Neuronal stem cell (in vitro differentiated cells): ENCODE measurements at regions not wholly inside any gene's neighbourhood (a gene's known extent, or its start where the extent isn't known, plus 50 kb on each side); places are given as distances from the start of the nearest gene placed in this dataset.

ENCODE experiments used
- DNase-seq: peaks from one replicate; pipeline ENCODE4 v3.0.0-alpha.2; 2013; ENCODE audit warnings: low spot score
- H2AFZ ChIP-seq: one replicate; pipeline ENCODE4 v1.6.1; 2013; ENCODE audit warnings: mild to moderate bottlenecking, low read length, inconsistent platforms
- H2AK5ac ChIP-seq: 2 replicates; pipeline ENCODE4 v1.6.1; 2013; ENCODE audit warnings: low read depth, mild to moderate bottlenecking, inconsistent platforms, low read length, moderate library complexity, mixed read lengths
- H2BK120ac ChIP-seq: 2 replicates; pipeline ENCODE4 v1.6.1; 2013; ENCODE audit warnings: low read depth, mild to moderate bottlenecking, inconsistent platforms, low read length, moderate library complexity, mixed read lengths
- H2BK12ac ChIP-seq: one replicate; pipeline ENCODE4 v1.6.1; 2013; ENCODE audit warnings: low read length, inconsistent platforms
- H2BK15ac ChIP-seq: 2 replicates; pipeline ENCODE4 v1.6.1; 2013; ENCODE audit warnings: mild to moderate bottlenecking, low read length, inconsistent platforms, mixed read lengths
- H2BK5ac ChIP-seq: one replicate; pipeline ENCODE4 v1.6.1; 2013; ENCODE audit warnings: inconsistent platforms, mild to moderate bottlenecking, low read length, moderate library complexity
- H3K14ac ChIP-seq: one replicate; pipeline ENCODE4 v1.6.1; 2013; ENCODE audit warnings: low read length, inconsistent platforms
- H3K18ac ChIP-seq: 2 replicates; pipeline ENCODE4 v1.6.1; 2013; ENCODE audit warnings: low read length, inconsistent platforms
- H3K23ac ChIP-seq: 2 replicates; pipeline ENCODE4 v1.6.1; 2013; ENCODE audit warnings: low read depth, mild to moderate bottlenecking, mixed read lengths, low read length, inconsistent platforms; ENCODE audit not compliant: poor library complexity
- H3K27ac ChIP-seq: replicated peaks from 3 replicates; pipeline ENCODE4 v1.5.1; 2013; ENCODE audit warnings: low read length, inconsistent platforms
- H3K27me3 ChIP-seq, 3 experiments: 2 replicates each; pipeline ENCODE4 v1.6.1; 2013; ENCODE audit warnings: low read length in 3 of 3, mild to moderate bottlenecking in 2 of 3, inconsistent platforms in 1 of 3, low read depth in 1 of 3, mixed read lengths in 1 of 3, moderate library complexity in 1 of 3; ENCODE audit not compliant: control insufficient read depth in 3 of 3, insufficient read depth in 3 of 3
- H3K36me3 ChIP-seq, 2 donors: replicated peaks in 1 of 2; 2 replicates each; pipeline ENCODE4 v1.6.1; 2013; ENCODE audit warnings: low read length in 2 of 2; ENCODE audit not compliant: control insufficient read depth in 2 of 2, insufficient read depth in 2 of 2
- H3K4ac ChIP-seq: 2 replicates; pipeline ENCODE4 v1.6.1; 2013; ENCODE audit warnings: inconsistent platforms, mild to moderate bottlenecking, low read length, moderate library complexity
- H3K4me1 ChIP-seq, 2 donors: 1 replicate in 1 of 2; 2 replicates in 1 of 2; pipeline ENCODE4 v1.6.1; 2013; ENCODE audit warnings: low read length in 2 of 2, low read depth in 1 of 2; ENCODE audit not compliant: control insufficient read depth in 2 of 2, insufficient read depth in 1 of 2
- H3K4me2 ChIP-seq: one replicate; pipeline ENCODE4 v1.6.1; 2013; ENCODE audit warnings: mild to moderate bottlenecking, low read length, inconsistent platforms; ENCODE audit not compliant: insufficient read depth, poor library complexity, severe bottlenecking
- H3K4me3 ChIP-seq, 2 donors: 2 replicates each; pipeline ENCODE4 v1.5.1; 2013; ENCODE audit warnings: low read length in 2 of 2, mild to moderate bottlenecking in 2 of 2, inconsistent platforms in 1 of 2, moderate library complexity in 1 of 2
- H3K79me1 ChIP-seq: one replicate; pipeline ENCODE4 v1.6.1; 2013; ENCODE audit warnings: low read depth, mild to moderate bottlenecking, inconsistent platforms, low read length, moderate library complexity
- H3K9ac ChIP-seq: one replicate; pipeline ENCODE4 v1.6.1; 2013; ENCODE audit warnings: mild to moderate bottlenecking, low read depth, low read length, inconsistent platforms; ENCODE audit not compliant: poor library complexity
- H3K9me3 ChIP-seq, 2 donors: replicated peaks in 1 of 2; 2 replicates each; pipeline versions ENCODE3 to v1.6.1; 2013; ENCODE audit warnings: low read length in 2 of 2, mild to moderate bottlenecking in 2 of 2, inconsistent platforms in 1 of 2, low read depth in 1 of 2, mixed read lengths in 1 of 2, moderate library complexity in 1 of 2; ENCODE audit not compliant: control insufficient read depth in 2 of 2, insufficient read depth in 1 of 2
- H4K8ac ChIP-seq: one replicate; pipeline ENCODE4 v1.6.1; 2013; ENCODE audit warnings: low read depth, mild to moderate bottlenecking, inconsistent platforms, low read length, moderate library complexity
- H4K91ac ChIP-seq: one replicate; pipeline ENCODE4 v1.6.1; 2013; ENCODE audit warnings: low read length, low read depth, mild to moderate bottlenecking, inconsistent platforms; ENCODE audit not compliant: poor library complexity
- WGBS, 2 donors: extraction: QIAGEN DNeasy Blood & Tissue Kit; methylation state at CpG; one replicate each; pipeline ENCODE4 v1.1.7; 2013; ENCODE audit warnings: missing lambda C conversion rate in 2 of 2, mixed read lengths in 1 of 2; ENCODE audit not compliant: insufficient read length in 2 of 2, insufficient replicate concordance in 1 of 2; ENCODE audit errors: extremely low coverage in 2 of 2; 5-methylcytosine and 5-hydroxymethylcytosine counted together

GRCh38 chr20:4559106-4559505, 127.2 kb upstream of the PRNP start:
- H3K4me2 ChIP-seq, result no peak overlapping the region
- no peak overlapping the region for H3K9ac ChIP-seq
- H2BK15ac ChIP-seq, result no peak overlapping the region
- H2AK5ac ChIP-seq, result no peak overlapping the region
- no peak overlapping the region for H2BK5ac ChIP-seq
- no peak overlapping the region for H2BK120ac ChIP-seq
- H2AFZ ChIP-seq, result no peak overlapping the region
- no peak overlapping the region for H4K91ac ChIP-seq
- H3K4me1 ChIP-seq, result no peaks in the 10 kb centered on the region
- no peaks in the 10 kb centered on the region for H3K79me1 ChIP-seq
- H3K36me3 ChIP-seq, result no peaks in the 10 kb centered on the region
- H3K18ac ChIP-seq, result no peak overlapping the region
- no peak overlapping the region for H3K4me3 ChIP-seq
- H4K8ac ChIP-seq, result no peak overlapping the region
- no peak overlapping the region for H3K14ac ChIP-seq
- no peak overlapping the region for H3K4ac ChIP-seq
- H2BK12ac ChIP-seq, result no peak overlapping the region
- DNase-seq, result no peak
- no peaks in the 10 kb centered on the region for H3K27me3 ChIP-seq
- no peak overlapping the region for H3K27ac ChIP-seq
- no peaks in the 10 kb centered on the region for H3K9me3 ChIP-seq
- no peak overlapping the region for H3K23ac ChIP-seq

GRCh38 chr20:4556781-4557180, 129.5 kb upstream of the PRNP start:
- no peak overlapping the region for H3K4ac ChIP-seq
- H3K79me1 ChIP-seq, result no peaks in the 10 kb centered on the region
- no peaks in the 10 kb centered on the region for H3K36me3 ChIP-seq
- H4K91ac ChIP-seq, result no peak overlapping the region
- DNase-seq, result no peak
- no peak overlapping the region for H2AK5ac ChIP-seq
- H3K4me3 ChIP-seq, result no peak overlapping the region
- H3K4me2 ChIP-seq, result no peak overlapping the region
- no peak overlapping the region for H4K8ac ChIP-seq
- no peak overlapping the region for H3K14ac ChIP-seq
- H3K18ac ChIP-seq, result no peak overlapping the region
- no peak overlapping the region for H3K23ac ChIP-seq
- H3K9ac ChIP-seq, result no peak overlapping the region
- no peak overlapping the region for H2BK15ac ChIP-seq
- H3K4me1 ChIP-seq, result no peaks in the 10 kb centered on the region
- H2BK5ac ChIP-seq, result no peak overlapping the region
- H2BK12ac ChIP-seq, result no peak overlapping the region
- no CpG with 5 or more reads among the region's 4 CpGs for WGBS, 2 donors
- H3K27ac ChIP-seq, result no peak overlapping the region
- no peaks in the 10 kb centered on the region for H3K9me3 ChIP-seq
- no peak overlapping the region for H2BK120ac ChIP-seq
- no peaks in the 10 kb centered on the region for H3K27me3 ChIP-seq
- no peak overlapping the region for H2AFZ ChIP-seq

- Histone ChIP-seq H3K14ac (no peak overlapping the region), H4K8ac (no peak overlapping the region), H3K4me2 (no peak overlapping the region), H2BK120ac (no peak overlapping the region), H3K9me3 (no peaks in the 10 kb centered on the region), H2BK12ac (no peak overlapping the region), H3K4me3 (no peak overlapping the region), H2AFZ (no peak overlapping the region), H2BK5ac (no peak overlapping the region), H2BK15ac (no peak overlapping the region), H3K79me1 (no peaks in the 10 kb centered on the region), H2AK5ac (no peak overlapping the region), H3K18ac (no peak overlapping the region), H3K9ac (no peak overlapping the region), H3K4me1 (no peaks in the 10 kb centered on the region), H3K4ac (no peak overlapping the region), H3K36me3 (no peaks in the 10 kb centered on the region), H3K27me3 (peaks cover 0 to 2% (median 0%) of the 10 kb centered on the region in 3 experiments), H3K27ac (no peak overlapping the region), H4K91ac (no peak overlapping the region), H3K23ac (no peak overlapping the region)
- DNase-seq, result no peak
- whole genome bisulfite sequencing, 2 donors, result no CpG with 5 or more reads among the region's 8 CpGs
Observed at GRCh38 chr20:4555188-4555890, 130.9 kb upstream of the PRNP start.

- no peak overlapping the region for H2BK12ac ChIP-seq
- H3K4me3 ChIP-seq, result no peak overlapping the region
- no peaks in the 10 kb centered on the region for H3K9me3 ChIP-seq
- no peak overlapping the region for H3K27ac ChIP-seq
- H2BK15ac ChIP-seq, result no peak overlapping the region
- no peak overlapping the region for H4K91ac ChIP-seq
- H3K79me1 ChIP-seq, result no peaks in the 10 kb centered on the region
- peaks cover 0 to 2% (median 0%) of the 10 kb centered on the region in 3 experiments for H3K27me3 ChIP-seq
- H3K23ac ChIP-seq, result no peak overlapping the region
- peaks cover 0 to under 1% of the 10 kb centered on the region in 2 donors for H3K4me1 ChIP-seq
- H3K9ac ChIP-seq, result no peak overlapping the region
- H4K8ac ChIP-seq, result no peak overlapping the region
- H2BK5ac ChIP-seq, result no peak overlapping the region
- H3K14ac ChIP-seq, result no peak overlapping the region
- H2AK5ac ChIP-seq, result no peak overlapping the region
- WGBS, 2 donors, result no CpG with 5 or more reads among the region's 6 CpGs
- H3K4me2 ChIP-seq, result no peak overlapping the region
- no peak overlapping the region for H3K4ac ChIP-seq
- H3K18ac ChIP-seq, result no peak overlapping the region
- H2AFZ ChIP-seq, result no peak overlapping the region
- H3K36me3 ChIP-seq, result no peaks in the 10 kb centered on the region
- DNase-seq, result no peak
- no peak overlapping the region for H2BK120ac ChIP-seq
Observed at GRCh38 chr20:4554346-4554745, 131.9 kb upstream of the PRNP start.
